Progenitor cell of endocrine pancreas (in vitro differentiated cells): ENCODE measurements at regions not wholly inside any gene's neighbourhood (a gene's known extent, or its start where the extent isn't known, plus 50 kb on each side); places are given as distances from the start of the nearest gene placed in this dataset.
A peak's percentile ranks its signal among the peaks of the same experiment; 100 is the strongest.
"Not testable (repeated sequence)": the region's sequence is repeated elsewhere in the genome, so short reads cannot be mapped to it uniquely, and the experiment has no call there.

ENCODE experiments used
- DNase-seq: peaks from one replicate; pipeline ENCODE4 v3.0.0; 2021; ENCODE audit warnings: low spot score; ENCODE audit not compliant: unreplicated experiment
- H3K27ac Mint-ChIP-seq: 2 replicates; pipeline ENCODE4 v1.8.0; 2021; ENCODE audit warnings: mild to moderate bottlenecking, moderate library complexity, mixed read lengths
- H3K27me3 Mint-ChIP-seq: 2 replicates; pipeline ENCODE4 v1.8.0; 2021; ENCODE audit warnings: mixed read lengths
- H3K36me3 Mint-ChIP-seq: 2 replicates; pipeline ENCODE4 v1.8.0; 2022; ENCODE audit warnings: mixed read lengths; ENCODE audit not compliant: insufficient read depth
- H3K4me1 Mint-ChIP-seq: 2 replicates; pipeline ENCODE4 v1.8.0; 2021; ENCODE audit warnings: low read depth, mixed read lengths
- H3K4me3 Mint-ChIP-seq: 2 replicates; pipeline ENCODE4 v1.8.0; 2021; ENCODE audit warnings: low read depth, mild to moderate bottlenecking, moderate library complexity, mixed read lengths
- H3K9me3 Mint-ChIP-seq: 2 replicates; pipeline ENCODE4 v1.8.0; 2021; ENCODE audit warnings: low read depth, mixed read lengths
- CTCF ChIP-seq: fragments of 200-600 bp; sonication (generic); IDR thresholded peaks from one replicate; pipeline ENCODE4 v1.5.0; 2021; ENCODE audit warnings: antibody characterized with exemption, mild to moderate bottlenecking; ENCODE audit not compliant: unreplicated experiment

GRCh38 chr3:152587861-152588260, 247.1 kb upstream of the P2RY1 start:
- Mint-ChIP-seq H3K27me3 (no peaks in the 10 kb centered on the region), H3K36me3 (no peaks in the 10 kb centered on the region), H3K9me3 (no peaks in the 10 kb centered on the region), H3K4me3 (no peak overlapping the region), H3K27ac (no peak overlapping the region), H3K4me1 (peaks cover 9% of the 10 kb centered on the region)
- no peak for TF ChIP-seq CTCF
- no peak for DNase-seq

GRCh38 chr3:152589644-152590043, 245.3 kb upstream of the P2RY1 start:
- no peak for TF ChIP-seq CTCF
- Mint-ChIP-seq H3K36me3 (no peaks in the 10 kb centered on the region), H3K4me3 (no peak overlapping the region), H3K27ac (no peak overlapping the region), H3K27me3 (no peaks in the 10 kb centered on the region), H3K4me1 (peaks cover 10% of the 10 kb centered on the region), H3K9me3 (peaks cover 3% of the 10 kb centered on the region)
- no peak for DNase-seq

GRCh38 chr3:152591515-152591914, 243.4 kb upstream of the P2RY1 start:
- Mint-ChIP-seq H3K27me3 (no peaks in the 10 kb centered on the region), H3K9me3 (peaks cover 3% of the 10 kb centered on the region), H3K4me3 (no peak overlapping the region), H3K36me3 (no peaks in the 10 kb centered on the region), H3K27ac (no peak overlapping the region), H3K4me1 (peaks cover 18% of the 10 kb centered on the region)
- no peak for DNase-seq
- no peak for TF ChIP-seq CTCF

- TF ChIP-seq CTCF = no peak
These were observed 241.7 kb upstream of the P2RY1 start for GRCh38 chr3:152593242-152593641.

GRCh38 chr3:152595975-152596821, 238.7 kb upstream of the P2RY1 start:
- Mint-ChIP-seq H3K27ac (peak overlapping the region; percentile 88), H3K4me1 (peaks cover 21% of the 10 kb centered on the region), H3K36me3 (peaks cover 5% of the 10 kb centered on the region), H3K4me3 (peak overlapping the region; percentile 28), H3K27me3 (no peaks in the 10 kb centered on the region), H3K9me3 (peaks cover 23% of the 10 kb centered on the region)
- no peak for TF ChIP-seq CTCF
- DNase-seq = no peak

More at GRCh38 chr3:152593242-152593641, 241.7 kb upstream of the P2RY1 start:
- H3K27me3 Mint-ChIP-seq = no peaks in the 10 kb centered on the region
- no peak for DNase-seq
- no peak overlapping the region for H3K27ac Mint-ChIP-seq
- no peaks in the 10 kb centered on the region for H3K36me3 Mint-ChIP-seq
- peaks cover 17% of the 10 kb centered on the region for H3K9me3 Mint-ChIP-seq
- H3K4me3 Mint-ChIP-seq = no peak overlapping the region
- peaks cover 24% of the 10 kb centered on the region for H3K4me1 Mint-ChIP-seq

GRCh38 chr3:152596832-152597231, 238.1 kb upstream of the P2RY1 start:
- not testable (repeated sequence) for H3K36me3 Mint-ChIP-seq, H3K4me3 Mint-ChIP-seq, DNase-seq, H3K27me3 Mint-ChIP-seq
- Mint-ChIP-seq H3K9me3 (peaks cover 23% of the 10 kb centered on the region), H3K4me1 (peaks cover 17% of the 10 kb centered on the region), H3K27ac (peak overlapping the region; percentile 88)
